GM21515 (cell line): ENCODE measurements at regions not wholly inside any gene's neighbourhood (a gene's known extent, or its start where the extent isn't known, plus 50 kb on each side); places are given as distances from the start of the nearest gene placed in this dataset.
"Not testable (repeated sequence)": the region's sequence is repeated elsewhere in the genome, so short reads cannot be mapped to it uniquely, and the experiment has no call there.

Source experiments
- ATAC-seq: cut with Tn5 transposase; IDR thresholded peaks from one replicate; pipeline ENCODE4 v1.9.1; 2021; ENCODE audit not compliant: unreplicated experiment

DNA sequence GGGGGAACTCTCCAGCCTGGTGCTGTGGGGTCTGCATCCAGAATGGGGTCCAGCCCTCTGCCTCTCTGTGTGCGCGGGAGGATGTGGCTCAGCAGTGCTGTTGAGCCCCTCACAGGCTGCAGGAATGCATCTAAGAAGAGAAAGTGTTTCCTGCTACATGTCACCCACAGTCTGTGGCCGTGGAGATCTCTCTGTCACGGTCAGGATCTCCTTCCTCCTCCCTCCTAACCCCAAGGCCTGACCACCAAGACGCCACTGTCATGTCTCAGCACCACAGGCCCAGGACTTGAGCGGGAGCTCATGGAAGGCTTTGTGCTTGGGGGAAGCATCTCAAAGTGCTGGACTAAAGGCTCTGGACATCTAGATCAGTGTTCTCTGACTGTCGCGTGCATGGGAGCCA, 90.1 kb downstream of the SREK1 start:
- ATAC-seq: no peak

DNA sequence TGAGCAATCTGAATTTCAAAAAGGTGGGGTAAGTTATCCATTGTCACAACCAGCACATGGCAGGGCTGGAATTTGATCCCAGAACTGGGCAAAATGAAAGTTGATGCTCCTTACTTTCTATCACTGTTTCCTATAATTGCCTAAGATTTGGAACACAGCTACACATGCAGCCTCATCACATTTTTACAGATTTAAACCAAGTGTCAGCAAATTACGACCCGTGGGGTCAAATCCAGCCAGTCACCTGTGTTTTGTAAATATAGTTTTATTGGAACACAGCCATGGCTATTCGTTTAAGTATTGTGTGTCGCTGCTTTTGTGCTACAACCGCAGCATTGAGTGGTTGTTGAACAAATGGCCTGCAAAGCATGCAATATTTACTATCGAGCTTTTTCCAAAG, 94.3 kb downstream of the SREK1 start:
- no peak for ATAC-seq

DNA sequence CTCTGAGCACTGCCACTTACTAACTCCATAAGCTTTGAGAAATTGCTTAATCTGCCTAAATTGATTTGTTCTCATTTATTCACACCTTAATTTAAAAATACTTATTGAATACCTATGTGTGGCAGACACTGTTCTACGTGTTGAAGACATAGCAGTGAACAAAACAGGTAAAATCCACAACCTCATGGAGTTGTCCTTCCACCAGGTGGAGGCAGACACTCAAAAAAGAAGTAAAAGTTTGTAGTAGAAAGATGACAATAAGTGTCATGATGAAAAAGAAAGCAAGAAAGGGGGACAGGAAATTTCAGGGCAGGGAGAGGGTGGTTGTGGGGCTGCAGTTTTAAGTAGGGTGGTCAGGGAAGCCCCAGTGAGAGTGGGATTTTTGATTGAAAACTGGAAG, 94.9 kb downstream of the SREK1 start:
- ATAC-seq: no peak

DNA sequence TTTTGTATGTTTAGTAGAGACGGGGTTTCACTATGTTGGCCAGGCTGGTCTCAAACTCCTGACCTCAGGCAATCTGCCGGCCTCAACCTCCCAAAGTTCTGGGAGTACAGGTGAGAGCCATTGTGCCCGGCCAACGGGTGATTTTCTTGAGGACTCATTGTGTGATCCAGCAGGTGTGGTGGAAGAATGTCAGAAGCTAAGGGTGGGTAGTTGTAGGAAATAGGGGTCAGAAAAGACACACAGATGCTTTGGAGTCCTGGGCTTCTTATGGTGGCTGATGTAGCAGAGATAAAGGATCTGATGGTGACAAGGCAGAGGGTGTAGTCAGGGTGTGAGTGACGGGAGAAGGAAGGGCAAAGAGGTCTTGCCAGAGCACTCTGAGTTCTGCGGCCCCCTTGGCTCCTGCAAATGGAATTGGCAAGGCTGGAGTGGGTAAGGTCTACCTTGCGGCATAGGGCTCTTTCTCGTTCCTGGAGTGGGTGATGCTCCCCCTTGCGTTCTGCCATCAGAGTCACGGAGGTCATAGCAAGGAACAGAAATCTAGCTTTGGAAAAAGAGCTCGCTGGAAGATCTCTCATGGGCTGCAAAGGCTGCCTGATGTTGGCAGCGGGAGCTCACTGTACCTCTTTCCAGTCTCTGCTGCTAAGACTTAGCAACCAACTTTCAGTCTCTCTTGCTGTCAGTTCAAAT, 97.2 kb downstream of the SREK1 start:
- ATAC-seq: no peak

DNA sequence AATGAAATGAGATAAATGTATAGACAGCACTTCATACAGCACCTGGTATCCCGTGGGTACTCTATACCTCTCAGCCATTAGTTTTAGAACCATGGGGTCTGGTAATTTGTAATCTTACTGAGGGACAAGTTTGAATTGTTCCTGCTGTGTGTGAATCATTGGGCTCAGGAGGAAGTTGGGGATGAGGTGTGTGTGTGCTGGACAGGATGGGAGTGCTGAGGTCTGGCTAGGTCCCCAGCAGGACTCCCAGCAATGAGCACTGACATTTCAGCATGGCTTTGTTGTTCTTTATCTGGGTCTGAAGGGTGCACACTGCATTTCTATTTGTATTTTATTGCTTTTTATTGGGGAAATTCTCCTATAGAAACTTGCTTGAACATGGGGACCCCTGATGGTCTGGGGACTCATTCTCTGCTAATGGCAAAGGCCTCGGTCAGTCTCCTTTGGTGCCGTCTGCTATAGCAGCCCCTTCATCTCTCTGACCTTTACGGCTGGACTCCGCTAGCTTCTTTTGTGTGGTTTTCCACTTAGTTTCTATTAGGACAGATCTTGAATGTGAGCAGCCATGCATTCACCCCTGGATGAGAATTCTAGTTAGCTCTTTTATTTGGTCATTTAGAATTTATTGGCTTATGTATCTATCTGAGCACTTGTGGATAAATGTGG, 98.1 kb downstream of the SREK1 start:
- no peak for ATAC-seq

DNA sequence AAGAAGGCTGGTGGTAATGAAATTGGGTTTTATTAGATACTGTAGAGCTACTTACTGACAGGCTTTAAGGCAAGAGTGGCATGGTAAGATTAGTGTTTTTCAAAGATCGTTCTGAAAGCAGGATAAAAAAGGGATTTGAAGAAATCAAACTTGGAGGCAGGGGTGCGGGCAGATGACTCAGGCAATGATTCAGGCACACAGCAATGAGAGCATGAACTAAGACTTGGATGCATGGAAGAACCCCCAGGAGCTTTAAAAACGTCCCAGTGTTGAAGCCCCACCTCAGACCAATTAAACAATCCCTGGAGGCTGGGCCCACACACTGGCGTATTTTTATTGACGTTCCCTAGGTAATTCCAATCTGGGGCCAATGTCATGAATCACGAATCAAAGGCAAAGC, 102.5 kb downstream of the SREK1 start:
- no peak for ATAC-seq

GRCh38 chr5:66247176-66247960, 103.3 kb downstream of the SREK1 start:
- no peak for ATAC-seq

GRCh38 chr5:66248874-66249273, 104.8 kb downstream of the SREK1 start:
- ATAC-seq: no peak

DNA sequence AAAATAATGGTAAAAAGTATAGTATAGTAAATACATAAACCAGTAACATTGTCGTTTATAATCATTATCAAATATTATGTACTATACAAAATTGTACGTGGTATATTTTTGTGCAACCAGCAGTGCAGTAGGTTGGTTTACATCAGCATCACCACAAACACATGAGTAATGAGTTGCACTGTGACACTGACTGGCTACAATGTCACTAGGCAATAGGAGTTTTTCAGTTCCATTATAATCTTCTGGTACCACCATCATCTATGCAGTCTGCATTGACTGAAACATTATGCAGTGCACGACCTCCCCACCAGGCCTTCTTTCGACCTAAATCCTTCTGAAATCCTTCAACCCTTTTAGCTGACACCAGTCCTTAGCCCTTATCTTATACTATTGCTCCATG, 105.8 kb downstream of the SREK1 start:
- ATAC-seq: no peak

- ATAC-seq: no peak
Measured at GRCh38 chr5:66252849-66253248, 108.7 kb downstream of the SREK1 start.

DNA sequence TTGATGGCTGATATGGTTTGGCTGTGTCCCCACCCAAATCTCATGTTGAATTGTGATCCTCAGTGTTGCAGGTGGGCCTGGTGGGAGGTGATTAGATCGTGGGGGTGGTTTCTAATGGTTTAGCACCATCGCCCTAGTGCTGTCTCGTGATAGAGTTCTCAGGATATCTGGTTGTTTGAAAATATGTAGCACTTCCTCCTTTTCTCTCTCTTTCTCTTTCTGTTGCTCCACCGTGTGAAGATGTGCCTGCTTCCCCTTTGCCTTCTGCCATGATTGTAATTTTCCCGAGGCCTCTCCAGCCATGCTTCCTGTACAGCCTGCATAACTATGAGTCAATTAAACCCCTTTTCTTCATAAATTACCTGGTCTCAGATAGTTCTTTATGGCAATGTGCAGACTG, 111.6 kb downstream of the SREK1 start:
- ATAC-seq: no peak

- no peak for ATAC-seq
Measured at GRCh38 chr5:66273121-66273520, 129.0 kb downstream of the SREK1 start.

GRCh38 chr5:66276986-66277385, 132.9 kb downstream of the SREK1 start:
- ATAC-seq: no peak

GRCh38 chr5:66277981-66278380, 133.9 kb downstream of the SREK1 start:
- ATAC-seq: no peak

DNA sequence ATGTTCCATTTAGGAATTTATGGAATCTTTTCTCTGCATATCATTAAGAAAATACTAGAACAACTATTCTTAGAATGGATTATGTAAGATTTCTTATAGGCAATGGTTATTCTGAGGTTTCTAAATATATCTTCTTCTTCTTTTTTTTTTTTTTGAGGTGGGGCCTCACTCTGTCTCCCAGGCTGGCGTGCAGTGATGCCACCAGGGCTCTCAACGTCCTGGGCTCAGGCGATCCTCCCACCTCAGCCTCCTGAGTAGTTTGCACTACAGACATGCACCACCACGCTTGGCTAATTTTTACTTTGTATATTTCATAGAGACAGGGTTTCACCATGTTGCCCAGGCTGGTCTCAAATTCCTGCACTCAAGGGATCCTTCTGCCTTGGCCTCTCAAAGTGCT, 137.2 kb downstream of the SREK1 start:
- no peak for ATAC-seq

GRCh38 chr5:66284588-66285342, 140.7 kb downstream of the SREK1 start:
- ATAC-seq: no peak

GRCh38 chr5:66285343-66285922, 141.3 kb downstream of the SREK1 start:
- no peak for ATAC-seq

- ATAC-seq: no peak
Measured at GRCh38 chr5:66291771-66292170, 147.7 kb downstream of the SREK1 start.

- not testable (repeated sequence) for ATAC-seq
Measured at GRCh38 chr5:66293851-66294250, 149.8 kb downstream of the SREK1 start.

- ATAC-seq: no peak
Measured at GRCh38 chr5:66299463-66299862, 155.4 kb downstream of the SREK1 start.

DNA sequence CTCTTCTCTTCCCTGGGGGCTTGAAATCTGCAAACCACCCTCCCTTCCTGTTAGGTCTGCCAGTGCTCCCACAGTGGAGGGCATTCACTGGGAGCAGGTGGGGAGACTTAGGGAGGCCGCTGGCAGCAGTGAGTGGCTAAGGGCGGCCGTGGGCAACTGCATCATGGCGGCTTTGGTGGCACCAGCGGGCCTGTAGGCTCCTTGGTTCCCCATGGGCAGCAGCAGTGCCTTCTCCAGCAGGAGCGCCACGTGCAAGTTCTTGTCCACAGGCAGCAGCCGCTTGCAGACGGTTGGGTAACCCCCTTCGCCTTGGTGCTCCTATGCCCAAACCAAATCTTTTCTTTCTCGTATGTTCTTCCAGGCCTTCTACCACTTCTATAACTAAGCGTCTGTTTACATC, 158.2 kb downstream of the SREK1 start:
- ATAC-seq: no peak
